ENCODE measurements at regions not wholly inside any gene's neighbourhood (a gene's known extent, or its start where the extent isn't known, plus 50 kb on each side); places are given as distances from the start of the nearest gene placed in this dataset.

DNA sequence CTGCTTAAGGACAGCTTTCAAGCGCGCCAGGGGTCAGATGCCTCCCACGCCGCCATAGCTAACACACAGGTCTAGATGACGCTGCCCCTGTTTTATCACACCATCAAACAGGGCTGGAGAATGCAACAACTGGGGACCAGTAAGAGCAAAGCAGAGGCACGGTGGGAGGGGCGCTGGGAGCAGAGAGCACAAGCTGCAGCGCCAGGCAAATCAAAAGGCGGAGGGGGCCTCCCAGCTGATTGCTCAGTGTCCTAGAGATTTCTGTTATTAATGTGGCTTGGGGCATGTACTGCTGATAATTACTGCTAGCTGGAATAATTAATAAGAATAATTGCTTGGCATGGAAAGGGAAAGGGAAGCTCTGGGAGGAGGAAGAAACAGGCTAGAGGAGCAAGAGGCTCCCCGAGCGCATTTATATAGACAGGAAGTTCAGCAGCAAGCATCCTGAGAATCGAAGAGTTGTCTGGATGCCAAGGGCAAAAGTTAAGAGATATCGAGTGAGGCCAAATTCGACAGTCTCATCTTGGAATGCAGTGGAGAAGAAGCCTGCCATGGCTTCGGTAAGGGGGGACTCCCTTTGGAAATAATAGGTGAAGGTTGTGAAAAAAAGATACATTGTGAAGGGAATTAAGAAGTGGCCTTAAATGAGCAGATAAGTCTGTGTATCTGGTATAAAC, 104.5 kb upstream of the ZNF521 start:
- DNase-seq (ENCODE audit: low read depth) (no peak), FAIRE-seq (no peak)
- H3K36me3 ChIP-seq (ENCODE audit: control insufficient read depth, insufficient read depth, low read length) = no peaks in the 10 kb centered on the region
- H3K4me3 ChIP-seq (ENCODE audit: low read depth, low read length) = no peak overlapping the region
- TF ChIP-seq, protein P1, sequence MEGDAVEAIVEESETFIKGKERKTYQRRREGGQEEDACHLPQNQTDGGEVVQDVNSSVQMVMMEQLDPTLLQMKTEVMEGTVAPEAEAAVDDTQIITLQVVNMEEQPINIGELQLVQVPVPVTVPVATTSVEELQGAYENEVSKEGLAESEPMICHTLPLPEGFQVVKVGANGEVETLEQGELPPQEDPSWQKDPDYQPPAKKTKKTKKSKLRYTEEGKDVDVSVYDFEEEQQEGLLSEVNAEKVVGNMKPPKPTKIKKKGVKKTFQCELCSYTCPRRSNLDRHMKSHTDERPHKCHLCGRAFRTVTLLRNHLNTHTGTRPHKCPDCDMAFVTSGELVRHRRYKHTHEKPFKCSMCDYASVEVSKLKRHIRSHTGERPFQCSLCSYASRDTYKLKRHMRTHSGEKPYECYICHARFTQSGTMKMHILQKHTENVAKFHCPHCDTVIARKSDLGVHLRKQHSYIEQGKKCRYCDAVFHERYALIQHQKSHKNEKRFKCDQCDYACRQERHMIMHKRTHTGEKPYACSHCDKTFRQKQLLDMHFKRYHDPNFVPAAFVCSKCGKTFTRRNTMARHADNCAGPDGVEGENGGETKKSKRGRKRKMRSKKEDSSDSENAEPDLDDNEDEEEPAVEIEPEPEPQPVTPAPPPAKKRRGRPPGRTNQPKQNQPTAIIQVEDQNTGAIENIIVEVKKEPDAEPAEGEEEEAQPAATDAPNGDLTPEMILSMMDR (IDR thresholded peaks at IDR 0.05; ENCODE audit: insufficient read depth, low read length, severe bottlenecking) = no peak
- no peaks in the 10 kb centered on the region for H3K27me3 ChIP-seq (ENCODE audit: control insufficient read depth, insufficient read depth, low read length)

DNA sequence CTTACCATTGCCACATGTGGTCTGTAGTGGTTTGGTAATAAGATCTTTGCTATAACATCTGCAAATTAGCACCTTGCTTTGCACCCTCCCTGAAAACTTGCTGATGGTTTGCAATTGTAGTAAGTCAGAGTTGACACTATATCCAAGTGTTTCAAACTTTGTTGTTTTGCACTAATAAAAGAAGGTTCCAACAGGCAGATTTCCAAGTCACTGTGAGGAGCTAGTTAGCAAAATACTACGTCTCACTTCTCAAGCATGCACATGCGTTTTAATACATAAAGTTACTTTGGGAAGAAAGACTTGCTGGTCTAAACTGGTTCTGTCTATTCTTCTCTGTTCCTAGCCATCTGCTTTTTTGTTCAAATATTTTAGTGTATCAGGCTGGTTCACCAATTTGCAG, 103.7 kb upstream of the ZNF521 start:
- no peaks in the 10 kb centered on the region for H3K36me3 ChIP-seq (ENCODE audit: control insufficient read depth, insufficient read depth, low read length)
- FAIRE-seq (no peak), DNase-seq (ENCODE audit: low read depth) (no peak)
- TF ChIP-seq, protein P1 (IDR thresholded peaks at IDR 0.05; ENCODE audit: insufficient read depth, low read length, severe bottlenecking) = no peak
- H3K4me3 ChIP-seq (ENCODE audit: low read depth, low read length) = no peak overlapping the region
- H3K27me3 ChIP-seq (ENCODE audit: control insufficient read depth, insufficient read depth, low read length) = no peaks in the 10 kb centered on the region

DNA sequence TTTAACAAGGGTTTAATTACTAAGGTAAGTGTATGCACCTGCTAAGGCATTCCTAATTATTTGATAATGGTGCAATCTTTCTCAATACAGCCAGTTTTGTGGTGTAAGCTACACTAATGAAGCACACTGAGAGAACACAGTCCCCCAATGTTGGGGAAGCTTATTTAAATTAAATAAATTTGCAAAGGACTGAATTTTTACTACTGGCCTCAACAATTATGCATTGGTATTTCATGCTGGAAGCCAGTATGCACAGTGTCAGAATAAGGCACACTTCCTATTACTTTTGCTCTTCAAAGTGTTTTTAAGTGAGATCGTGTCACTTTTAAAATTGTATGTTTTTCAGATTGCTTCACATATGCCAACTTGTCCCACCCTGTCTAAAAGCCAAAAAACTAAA, 103.2 kb upstream of the ZNF521 start:
- DNase-seq (ENCODE audit: low read depth) = no peak
- TF ChIP-seq, protein P1 (IDR thresholded peaks at IDR 0.05; ENCODE audit: insufficient read depth, low read length, severe bottlenecking) = no peak
- no peak overlapping the region for H3K4me3 ChIP-seq (ENCODE audit: low read depth, low read length)
- no peaks in the 10 kb centered on the region for H3K36me3 ChIP-seq (ENCODE audit: control insufficient read depth, insufficient read depth, low read length)
- H3K27me3 ChIP-seq (ENCODE audit: control insufficient read depth, insufficient read depth, low read length) = no peaks in the 10 kb centered on the region
- FAIRE-seq = no peak

DNA sequence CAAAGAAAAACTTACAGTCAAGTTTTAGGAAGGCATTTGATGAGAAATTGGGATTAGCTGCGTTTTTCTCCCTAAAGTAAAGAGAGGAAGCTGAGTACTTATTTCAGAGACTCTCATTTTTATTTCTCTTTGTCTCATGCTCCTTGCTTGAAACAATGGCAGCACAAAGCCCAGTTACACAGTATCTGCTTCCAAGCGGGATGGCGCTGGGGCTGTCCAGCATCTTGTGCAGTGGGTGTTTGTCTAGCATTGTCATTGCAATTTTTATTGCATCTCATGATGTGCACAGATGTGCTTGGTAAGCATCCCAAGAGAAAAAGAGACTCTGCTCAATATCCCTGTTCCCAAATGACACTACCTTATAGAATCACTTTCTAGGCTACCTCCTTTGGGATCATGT, 102.8 kb upstream of the ZNF521 start:
- FAIRE-seq = no peak
- TF ChIP-seq, protein P1 (IDR thresholded peaks at IDR 0.05; ENCODE audit: insufficient read depth, low read length, severe bottlenecking) = no peak

DNA sequence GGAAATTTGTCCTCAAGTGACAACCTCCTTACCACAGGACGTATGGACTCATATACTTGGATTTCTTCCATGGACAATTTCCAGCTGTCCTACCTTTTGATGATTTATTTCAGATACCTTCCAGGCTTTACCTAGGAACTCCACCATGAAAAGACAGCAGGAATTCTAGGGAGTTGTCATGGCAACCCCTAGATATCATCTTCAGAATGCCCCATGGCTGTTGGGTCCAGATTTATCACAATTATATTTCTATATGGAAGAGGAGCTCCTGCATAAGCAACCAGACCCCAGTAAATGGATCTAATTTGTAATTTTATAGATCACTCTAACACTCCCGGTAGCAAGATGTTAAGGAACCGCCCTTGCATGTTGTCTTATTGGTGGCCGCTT, 102.3 kb upstream of the ZNF521 start:
- no peaks in the 10 kb centered on the region for H3K36me3 ChIP-seq (ENCODE audit: control insufficient read depth, insufficient read depth, low read length)
- no peak for DNase-seq (ENCODE audit: low read depth)
- TF ChIP-seq, protein P1 (IDR thresholded peaks at IDR 0.05; ENCODE audit: insufficient read depth, low read length, severe bottlenecking) = no peak
- FAIRE-seq = no peak
- no peaks in the 10 kb centered on the region for H3K27me3 ChIP-seq (ENCODE audit: control insufficient read depth, insufficient read depth, low read length)
- H3K4me3 ChIP-seq (ENCODE audit: low read depth, low read length) = no peak overlapping the region

More for the DNA sequence above, 102.8 kb upstream of the ZNF521 start:
- H3K4me3 ChIP-seq (ENCODE audit: low read depth, low read length) = no peak overlapping the region
- no peaks in the 10 kb centered on the region for H3K36me3 ChIP-seq (ENCODE audit: control insufficient read depth, insufficient read depth, low read length)
- no peak for DNase-seq (ENCODE audit: low read depth)
- no peaks in the 10 kb centered on the region for H3K27me3 ChIP-seq (ENCODE audit: control insufficient read depth, insufficient read depth, low read length)

Data from bronchial epithelial cell (primary cell).